Smooth muscle cell (in vitro differentiated cells): ENCODE measurements at regions not wholly inside any gene's neighbourhood (a gene's known extent, or its start where the extent isn't known, plus 50 kb on each side); places are given as distances from the start of the nearest gene placed in this dataset.
"Not testable (repeated sequence)": the region's sequence is repeated elsewhere in the genome, so short reads cannot be mapped to it uniquely, and the experiment has no call there.

Experiments used
- DNase-seq: peaks from one replicate; lab custom pipeline; 2025; ENCODE audit not compliant: unreplicated experiment; lab: John Stamatoyannopoulos, UW
- H2AFZ ChIP-seq: fragments of 200-600 bp; sonication (generic); 2 replicates; pipeline ENCODE4 v1.6.0; 2016; ENCODE audit warnings: antibody characterized with exemption, low read depth, mild to moderate bottlenecking
- H3F3A ChIP-seq: fragments of 200-600 bp; sonication (generic); 2 replicates; pipeline ENCODE4 v1.6.0; 2017; ENCODE audit warnings: antibody characterized with exemption, low read depth
- H3K27ac ChIP-seq: fragments of 200-600 bp; sonication (generic); 2 replicates; pipeline ENCODE4 v1.5.1; 2016; ENCODE audit warnings: low read depth, mild to moderate bottlenecking
- H3K27me3 ChIP-seq: fragments of 200-600 bp; sonication (generic); 2 replicates; pipeline ENCODE4 v1.6.1; 2016; ENCODE audit warnings: low read depth, mild to moderate bottlenecking
- H3K36me3 ChIP-seq: fragments of 200-600 bp; sonication (generic); 2 replicates; pipeline ENCODE4 v1.5.1; 2016; ENCODE audit warnings: low read depth
- H3K4me1 ChIP-seq: fragments of 200-600 bp; sonication (generic); 2 replicates; pipeline ENCODE4 v1.5.1; 2016; ENCODE audit warnings: low read depth
- H3K4me2 ChIP-seq: fragments of 200-600 bp; sonication (generic); 2 replicates; pipeline ENCODE4 v1.6.0; 2016; ENCODE audit warnings: mild to moderate bottlenecking
- H3K4me3 ChIP-seq: fragments of 200-600 bp; sonication (generic); 2 replicates; pipeline ENCODE4 v1.5.1; 2016; ENCODE audit warnings: mild to moderate bottlenecking
- H3K79me2 ChIP-seq: fragments of 200-600 bp; sonication (generic); 2 replicates; pipeline ENCODE4 v1.6.0; 2016; ENCODE audit warnings: low read depth, mild to moderate bottlenecking
- H3K9ac ChIP-seq: fragments of 200-600 bp; sonication (generic); 2 replicates; pipeline ENCODE4 v1.6.0; 2016; ENCODE audit warnings: low read depth
- H3K9me3 ChIP-seq: fragments of 200-600 bp; sonication (generic); replicated peaks from 2 replicates; pipeline ENCODE4 v1.5.1; 2016; ENCODE audit warnings: low read depth
- H4K20me1 ChIP-seq: fragments of 200-600 bp; sonication (generic); 2 replicates; pipeline ENCODE4 v1.6.0; 2016; ENCODE audit warnings: low read depth
- WGBS: methylation state at CpG from one replicate; pipeline ENCODE4 v1.1.7; 2016; ENCODE audit warnings: low lambda C conversion rate; 5-methylcytosine and 5-hydroxymethylcytosine counted together
- TF ChIP-seq, protein P1 (sequence below): fragments of 200-600 bp; sonication (generic); IDR thresholded peaks from 2 replicates; pipeline ENCODE4 v1.5.1; 2017; ENCODE audit warnings: borderline replicate concordance, mild to moderate bottlenecking, antibody characterized with exemption; ENCODE audit not compliant: insufficient read depth, poor library complexity, severe bottlenecking

DNA sequence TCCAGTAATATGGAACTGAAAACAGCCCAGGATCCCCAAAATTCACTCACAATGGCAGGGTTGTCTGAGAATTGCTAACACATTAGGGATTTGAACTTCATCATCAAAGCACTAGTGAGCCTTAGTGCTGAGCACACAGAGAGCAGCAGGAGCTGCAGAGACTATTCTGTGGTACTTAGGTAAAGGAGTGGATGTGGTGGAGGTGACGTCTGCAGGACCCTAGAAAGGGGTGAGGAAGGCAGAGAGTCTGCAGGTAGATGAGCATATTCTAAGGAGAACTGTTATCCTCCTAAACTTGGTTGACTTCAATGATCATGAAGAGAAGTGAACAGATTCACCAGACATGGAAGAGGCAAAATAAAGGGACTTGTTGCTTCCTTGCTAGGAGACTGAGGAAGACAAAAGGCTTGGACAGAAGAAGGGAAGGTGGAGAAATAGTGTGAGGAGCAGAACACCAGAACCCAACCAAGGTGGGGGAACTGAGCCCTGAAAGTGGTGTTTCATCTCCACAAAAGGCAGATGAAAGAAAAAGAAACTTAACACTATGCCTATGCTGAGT lies 1164.0 kb downstream of the TMEM121 start:
- H3K4me1 ChIP-seq: no peaks in the 10 kb centered on the region
- WGBS: 50% methylated on average over 1 of the region's 1 CpG
- no peak overlapping the region for H3K27ac ChIP-seq
- H3K4me3 ChIP-seq: no peak overlapping the region
- no peak overlapping the region for H3K9ac ChIP-seq
- no peak overlapping the region for H2AFZ ChIP-seq
- no peaks in the 10 kb centered on the region for H3F3A ChIP-seq
- no peak for DNase-seq
- peaks cover 5% of the 10 kb centered on the region for H3K9me3 ChIP-seq
- no peaks in the 10 kb centered on the region for H3K27me3 ChIP-seq
- H4K20me1 ChIP-seq: no peaks in the 10 kb centered on the region
- H3K4me2 ChIP-seq: no peak overlapping the region
- no peaks in the 10 kb centered on the region for H3K36me3 ChIP-seq
- TF ChIP-seq, protein P1, sequence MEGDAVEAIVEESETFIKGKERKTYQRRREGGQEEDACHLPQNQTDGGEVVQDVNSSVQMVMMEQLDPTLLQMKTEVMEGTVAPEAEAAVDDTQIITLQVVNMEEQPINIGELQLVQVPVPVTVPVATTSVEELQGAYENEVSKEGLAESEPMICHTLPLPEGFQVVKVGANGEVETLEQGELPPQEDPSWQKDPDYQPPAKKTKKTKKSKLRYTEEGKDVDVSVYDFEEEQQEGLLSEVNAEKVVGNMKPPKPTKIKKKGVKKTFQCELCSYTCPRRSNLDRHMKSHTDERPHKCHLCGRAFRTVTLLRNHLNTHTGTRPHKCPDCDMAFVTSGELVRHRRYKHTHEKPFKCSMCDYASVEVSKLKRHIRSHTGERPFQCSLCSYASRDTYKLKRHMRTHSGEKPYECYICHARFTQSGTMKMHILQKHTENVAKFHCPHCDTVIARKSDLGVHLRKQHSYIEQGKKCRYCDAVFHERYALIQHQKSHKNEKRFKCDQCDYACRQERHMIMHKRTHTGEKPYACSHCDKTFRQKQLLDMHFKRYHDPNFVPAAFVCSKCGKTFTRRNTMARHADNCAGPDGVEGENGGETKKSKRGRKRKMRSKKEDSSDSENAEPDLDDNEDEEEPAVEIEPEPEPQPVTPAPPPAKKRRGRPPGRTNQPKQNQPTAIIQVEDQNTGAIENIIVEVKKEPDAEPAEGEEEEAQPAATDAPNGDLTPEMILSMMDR: no peak
- no peaks in the 10 kb centered on the region for H3K79me2 ChIP-seq

DNA sequence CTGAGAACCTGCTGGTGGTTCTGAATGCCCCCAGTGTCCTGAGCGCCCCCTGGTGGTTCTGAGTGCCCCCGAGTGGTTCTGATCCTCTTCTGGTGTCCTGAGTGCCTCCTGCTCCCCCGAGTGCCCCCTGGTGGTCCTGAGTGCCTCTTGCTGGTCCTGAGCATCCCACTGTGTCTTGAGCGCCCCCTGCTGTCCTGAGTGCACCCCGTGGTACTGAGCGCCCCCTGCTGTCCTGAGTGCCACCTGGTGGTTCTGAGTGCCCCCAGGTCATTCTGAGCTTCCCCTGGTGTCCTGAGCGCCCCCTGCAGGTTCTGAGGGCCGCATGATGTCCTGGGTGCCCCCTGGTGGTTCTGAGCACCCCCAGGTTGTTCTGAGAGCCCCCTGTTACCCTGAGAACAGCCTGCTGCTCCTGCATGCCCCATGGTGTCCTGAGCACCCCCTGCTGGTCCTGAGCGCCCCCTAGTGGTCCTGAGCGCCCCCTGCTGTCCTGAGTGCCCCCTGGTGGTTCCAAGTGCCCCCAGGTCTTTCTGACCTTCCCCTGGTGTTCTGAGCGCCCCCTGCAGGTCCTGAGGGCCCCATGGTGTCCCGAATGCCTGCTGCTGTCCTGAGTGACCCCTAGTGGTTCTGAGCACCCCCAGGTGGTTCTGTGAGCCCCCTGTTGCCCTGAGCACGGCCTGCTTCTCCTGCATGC lies 1165.4 kb downstream of the TMEM121 start:
- no peaks in the 10 kb centered on the region for H3K27me3 ChIP-seq
- 68% methylated on average over 13 of the region's 13 CpGs for WGBS
- H3K4me2 ChIP-seq: no peak overlapping the region
- H3K36me3 ChIP-seq: no peaks in the 10 kb centered on the region
- no peak for DNase-seq
- peaks cover under 1% of the 10 kb centered on the region for H3K9me3 ChIP-seq
- H3K4me1 ChIP-seq: no peaks in the 10 kb centered on the region
- H3K4me3 ChIP-seq: no peak overlapping the region
- no peak overlapping the region for H3K9ac ChIP-seq
- H4K20me1 ChIP-seq: no peaks in the 10 kb centered on the region
- no peaks in the 10 kb centered on the region for H3K79me2 ChIP-seq
- no peaks in the 10 kb centered on the region for H3F3A ChIP-seq
- no peak overlapping the region for H2AFZ ChIP-seq
- H3K27ac ChIP-seq: no peak overlapping the region
- TF ChIP-seq, protein P1: peak; percentile 13

GRCh38 chr14:106694638-106695393 lies 1168.4 kb downstream of the TMEM121 start:
- no peaks in the 10 kb centered on the region for H3K36me3 ChIP-seq
- H3K4me3 ChIP-seq: no peak overlapping the region
- H2AFZ ChIP-seq: no peak overlapping the region
- H3K4me1 ChIP-seq: no peaks in the 10 kb centered on the region
- H3K4me2 ChIP-seq: no peak overlapping the region
- DNase-seq: no peak
- H3K27me3 ChIP-seq: no peaks in the 10 kb centered on the region
- TF ChIP-seq, protein P1: no peak
- H3K27ac ChIP-seq: no peak overlapping the region
- H3F3A ChIP-seq: no peaks in the 10 kb centered on the region
- H3K9ac ChIP-seq: no peak overlapping the region
- no peaks in the 10 kb centered on the region for H3K9me3 ChIP-seq
- H3K79me2 ChIP-seq: no peaks in the 10 kb centered on the region
- H4K20me1 ChIP-seq: no peaks in the 10 kb centered on the region
- 72% methylated on average over 9 of the region's 19 CpGs for WGBS

GRCh38 chr14:106698620-106699267 lies 1172.4 kb downstream of the TMEM121 start:
- H3K79me2 ChIP-seq, H3K27ac ChIP-seq, H3K4me1 ChIP-seq, H3K36me3 ChIP-seq, H3K9me3 ChIP-seq, H3F3A ChIP-seq, H3K9ac ChIP-seq, H3K4me3 ChIP-seq, H3K27me3 ChIP-seq, DNase-seq, H4K20me1 ChIP-seq, H3K4me2 ChIP-seq, H2AFZ ChIP-seq: not testable (repeated sequence)
- 72% methylated on average over 16 of the region's 16 CpGs for WGBS

- 80% methylated on average over 4 of the region's 4 CpGs for WGBS
- not testable (repeated sequence) for H3K79me2 ChIP-seq, H4K20me1 ChIP-seq, H3K27me3 ChIP-seq, H2AFZ ChIP-seq, H3K4me2 ChIP-seq, H3K4me1 ChIP-seq, DNase-seq, H3F3A ChIP-seq, H3K9ac ChIP-seq, H3K4me3 ChIP-seq, H3K27ac ChIP-seq, H3K36me3 ChIP-seq, H3K9me3 ChIP-seq
These were observed 1177.3 kb downstream of the TMEM121 start for GRCh38 chr14:106703651-106704050.

DNA sequence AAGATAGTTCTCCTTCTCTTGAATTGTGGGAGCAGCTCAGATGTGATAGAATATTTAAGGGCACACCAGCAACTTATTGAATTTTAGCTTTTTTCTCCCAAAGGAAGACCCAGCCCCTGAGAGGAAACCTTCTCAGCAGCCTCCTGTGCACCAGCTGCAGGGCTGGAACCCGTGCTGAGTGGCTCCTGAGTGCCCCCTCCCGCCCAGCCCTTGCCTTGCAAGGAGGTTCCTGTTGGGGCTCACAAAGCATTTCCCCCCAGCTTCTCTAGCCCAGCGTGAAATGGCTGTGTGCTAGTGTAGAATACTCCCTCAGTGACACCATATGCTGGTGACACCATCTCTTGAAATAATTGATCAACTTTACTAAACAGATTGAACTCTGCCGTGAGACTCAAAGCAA lies 1180.1 kb downstream of the TMEM121 start:
- H3K9ac ChIP-seq, H3K4me3 ChIP-seq, H3K27me3 ChIP-seq, H3K27ac ChIP-seq, H3F3A ChIP-seq, H2AFZ ChIP-seq, H3K4me2 ChIP-seq, H4K20me1 ChIP-seq, H3K79me2 ChIP-seq, H3K9me3 ChIP-seq, H3K4me1 ChIP-seq, DNase-seq, H3K36me3 ChIP-seq: not testable (repeated sequence)
- 48% methylated on average over 4 of the region's 4 CpGs for WGBS
